ENCODE measurements at regions not wholly inside any gene's neighbourhood (a gene's known extent, or its start where the extent isn't known, plus 50 kb on each side); places are given as distances from the start of the nearest gene placed in this dataset.

DNA sequence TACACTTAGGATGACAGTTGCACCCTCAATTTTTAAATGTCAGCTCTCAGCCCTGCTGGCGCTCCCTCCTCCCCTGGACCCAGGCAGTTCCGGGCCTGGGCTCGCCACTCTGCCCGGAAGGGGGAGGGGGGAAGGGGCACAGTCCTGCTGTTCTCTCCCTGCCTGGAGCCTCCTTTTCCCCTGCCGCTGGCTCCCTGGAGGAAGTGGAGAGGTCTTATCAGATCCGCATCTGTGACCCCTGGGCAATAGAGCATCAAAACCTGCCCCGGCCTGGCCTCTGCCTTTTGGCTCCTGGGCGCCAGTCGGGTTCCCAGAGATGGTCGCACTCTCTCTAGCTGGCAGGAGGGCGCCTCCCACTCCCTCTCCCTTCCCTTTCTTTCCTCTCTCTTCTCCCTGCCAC is 149.3 kb downstream of the IRF8 start:
- TF ChIP-seq, protein P1, sequence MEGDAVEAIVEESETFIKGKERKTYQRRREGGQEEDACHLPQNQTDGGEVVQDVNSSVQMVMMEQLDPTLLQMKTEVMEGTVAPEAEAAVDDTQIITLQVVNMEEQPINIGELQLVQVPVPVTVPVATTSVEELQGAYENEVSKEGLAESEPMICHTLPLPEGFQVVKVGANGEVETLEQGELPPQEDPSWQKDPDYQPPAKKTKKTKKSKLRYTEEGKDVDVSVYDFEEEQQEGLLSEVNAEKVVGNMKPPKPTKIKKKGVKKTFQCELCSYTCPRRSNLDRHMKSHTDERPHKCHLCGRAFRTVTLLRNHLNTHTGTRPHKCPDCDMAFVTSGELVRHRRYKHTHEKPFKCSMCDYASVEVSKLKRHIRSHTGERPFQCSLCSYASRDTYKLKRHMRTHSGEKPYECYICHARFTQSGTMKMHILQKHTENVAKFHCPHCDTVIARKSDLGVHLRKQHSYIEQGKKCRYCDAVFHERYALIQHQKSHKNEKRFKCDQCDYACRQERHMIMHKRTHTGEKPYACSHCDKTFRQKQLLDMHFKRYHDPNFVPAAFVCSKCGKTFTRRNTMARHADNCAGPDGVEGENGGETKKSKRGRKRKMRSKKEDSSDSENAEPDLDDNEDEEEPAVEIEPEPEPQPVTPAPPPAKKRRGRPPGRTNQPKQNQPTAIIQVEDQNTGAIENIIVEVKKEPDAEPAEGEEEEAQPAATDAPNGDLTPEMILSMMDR (IDR thresholded peaks at IDR 0.05) = no peak
- no peak for TF ChIP-seq POLR2A (IDR thresholded peaks at IDR 0.05)
